ENCODE measurements at regions not wholly inside any gene's neighbourhood (a gene's known extent, or its start where the extent isn't known, plus 50 kb on each side); places are given as distances from the start of the nearest gene placed in this dataset.
"Not testable (repeated sequence)": the region's sequence is repeated elsewhere in the genome, so short reads cannot be mapped to it uniquely, and the experiment has no call there.

- Histone ChIP-seq H3K27me3 (ENCODE audit: insufficient read depth, poor library complexity, severe bottlenecking) (no peaks in the 10 kb centered on the region), H3K4me3 (replicated peaks; ENCODE audit: insufficient read depth, low read length) (no peak overlapping the region), H3K27ac (replicated peaks) (no peak overlapping the region)
- DNase-seq (ENCODE audit: low read depth in 1 of 2, low spot score in 1 of 2), result no peak
- no peak for TF ChIP-seq SPI1 (IDR thresholded peaks at IDR 0.05; ENCODE audit: borderline replicate concordance, low read depth)
- no peak for TF ChIP-seq POLR2AphosphoS5 (IDR thresholded peaks at IDR 0.05; ENCODE audit: low read depth)
- no peak for TF ChIP-seq CTCF (IDR thresholded peaks at IDR 0.05; ENCODE audit: insufficient read depth, low read length)
- TF ChIP-seq GABPA (IDR thresholded peaks at IDR 0.05; ENCODE audit: low read depth), result no peak
Observed at GRCh38 chr4:187128222-187128621, 404.6 kb upstream of the FAT1 start.

- Histone ChIP-seq H3K4me3 (replicated peaks; ENCODE audit: insufficient read depth, low read length) (no peak overlapping the region), H3K27ac (replicated peaks) (no peak overlapping the region), H3K27me3 (ENCODE audit: insufficient read depth, poor library complexity, severe bottlenecking) (no peaks in the 10 kb centered on the region)
- no peak for DNase-seq (ENCODE audit: low read depth in 1 of 2, low spot score in 1 of 2)
- TF ChIP-seq GABPA (IDR thresholded peaks at IDR 0.05; ENCODE audit: low read depth) (no peak), POLR2AphosphoS5 (IDR thresholded peaks at IDR 0.05; ENCODE audit: low read depth) (no peak), CTCF (IDR thresholded peaks at IDR 0.05; ENCODE audit: insufficient read depth, low read length) (no peak)
Observed at GRCh38 chr4:187128976-187129375, 405.3 kb upstream of the FAT1 start.

GRCh38 chr4:187131826-187132225 is 408.2 kb upstream of the FAT1 start:
- not testable (repeated sequence) for H3K27ac ChIP-seq (replicated peaks); H3K27me3 ChIP-seq (ENCODE audit: insufficient read depth, poor library complexity, severe bottlenecking); DNase-seq (ENCODE audit: low read depth in 1 of 2, low spot score in 1 of 2); H3K4me3 ChIP-seq (replicated peaks; ENCODE audit: insufficient read depth, low read length)

- no peak for DNase-seq (ENCODE audit: low read depth in 1 of 2, low spot score in 1 of 2)
- no peak overlapping the region for H3K4me3 ChIP-seq (replicated peaks; ENCODE audit: insufficient read depth, low read length)
- TF ChIP-seq REST (IDR thresholded peaks at IDR 0.05; ENCODE audit: insufficient replicate concordance, low read depth) (no peak), GABPA (IDR thresholded peaks at IDR 0.05; ENCODE audit: low read depth) (no peak)
- H3K27me3 ChIP-seq (ENCODE audit: insufficient read depth, poor library complexity, severe bottlenecking), result no peaks in the 10 kb centered on the region
- H3K27ac ChIP-seq (replicated peaks), result no peak overlapping the region
Observed at GRCh38 chr4:187135878-187136277, 412.2 kb upstream of the FAT1 start.

GRCh38 chr4:187139141-187139540 is 415.5 kb upstream of the FAT1 start:
- TF ChIP-seq CTCF (IDR thresholded peaks at IDR 0.05; ENCODE audit: insufficient read depth, low read length) (no peak), SPI1 (IDR thresholded peaks at IDR 0.05; ENCODE audit: borderline replicate concordance, low read depth) (no peak), POLR2AphosphoS5 (IDR thresholded peaks at IDR 0.05; ENCODE audit: low read depth) (no peak), GABPA (IDR thresholded peaks at IDR 0.05; ENCODE audit: low read depth) (no peak), REST (IDR thresholded peaks at IDR 0.05; ENCODE audit: insufficient replicate concordance, low read depth) (no peak)
- Histone ChIP-seq H3K27me3 (ENCODE audit: insufficient read depth, poor library complexity, severe bottlenecking) (no peaks in the 10 kb centered on the region), H3K4me3 (replicated peaks; ENCODE audit: insufficient read depth, low read length) (no peak overlapping the region), H3K27ac (replicated peaks) (no peak overlapping the region)
- no peak for DNase-seq (ENCODE audit: low read depth in 1 of 2, low spot score in 1 of 2)
